Spleen (tissue), 11 donors: ENCODE measurements at regions not wholly inside any gene's neighbourhood (a gene's known extent, or its start where the extent isn't known, plus 50 kb on each side); places are given as distances from the start of the nearest gene placed in this dataset.

Experiments
- DNase-seq: peaks from one replicate; pipeline ENCODE4 v3.0.0-alpha.2; 2020
- H3K27ac ChIP-seq, 8 donors: fragments of 200-600 bp; sonication (generic) in 7 of 8; 1 replicate in 4 of 8; 2 replicates in 4 of 8; pipeline versions ENCODE4 v1.5.0 to v1.8.0; 2016 to 2021; ENCODE audit warnings: inconsistent platforms in 4 of 8, mild to moderate bottlenecking in 4 of 8, moderate library complexity in 1 of 8
- H3K27me3 ChIP-seq, 7 donors: fragments of 200-600 bp; sonication (generic) in 6 of 7; replicated peaks in 1 of 7; 1 replicate in 4 of 7; 2 replicates in 3 of 7; pipeline versions ENCODE4 v1.5.0 to v1.8.0; 2016 to 2021; ENCODE audit warnings: inconsistent platforms in 3 of 7, mild to moderate bottlenecking in 1 of 7
- H3K36me3 ChIP-seq, 6 donors: fragments of 200-600 bp; sonication (generic) in 5 of 6; 1 replicate in 4 of 6; 2 replicates in 2 of 6; pipeline versions ENCODE4 v1.5.0 to v1.8.0; 2016 to 2021; ENCODE audit warnings: inconsistent platforms in 2 of 6
- H3K4me1 ChIP-seq, 6 donors: fragments of 200-600 bp; sonication (generic) in 5 of 6; 1 replicate in 3 of 6; 2 replicates in 3 of 6; pipeline versions ENCODE4 v1.5.0 to v1.8.0; 2016 to 2021; ENCODE audit warnings: inconsistent platforms in 3 of 6
- H3K4me3 ChIP-seq, 8 donors: fragments of 200-600 bp; sonication (generic) in 7 of 8; 1 replicate in 4 of 8; 2 replicates in 4 of 8; pipeline versions ENCODE4 v1.5.0 to v1.8.0; 2016 to 2021; ENCODE audit warnings: inconsistent platforms in 4 of 8, mild to moderate bottlenecking in 4 of 8, moderate library complexity in 2 of 8
- H3K9me3 ChIP-seq, 8 donors: fragments of 200-600 bp; sonication (generic) in 7 of 8; 1 replicate in 4 of 8; 2 replicates in 4 of 8; pipeline versions ENCODE4 v1.5.0 to v1.8.0; 2016 to 2021; ENCODE audit warnings: inconsistent platforms in 4 of 8
- CTCF ChIP-seq, 11 experiments: fragments of 200-600 bp in 7 of 11; fragments of 450-650 bp in 4 of 11; sonication (generic) in 4 of 11; IDR thresholded peaks in 8 of 11; conservative IDR thresholded peaks in 3 of 11; 1 replicate in 7 of 11; 2 replicates in 4 of 11; pipeline versions ENCODE4 v1.4.0 to v1.8.0; 2016 to 2021; ENCODE audit warnings: antibody characterized with exemption in 11 of 11, inconsistent platforms in 4 of 11, mild to moderate bottlenecking in 1 of 11
- POLR2A ChIP-seq, 3 donors: fragments of 450-650 bp; IDR thresholded peaks; one replicate each; pipeline ENCODE4 v1.5.1; 2017; ENCODE audit warnings: antibody characterized with exemption in 3 of 3, mild to moderate bottlenecking in 1 of 3
- POLR2AphosphoS5 ChIP-seq, 3 donors: sonication (generic); formaldehyde crosslinking; IDR thresholded peaks; one replicate each; pipeline ENCODE4 v1.5.1; 2017; ENCODE audit warnings: antibody characterized with exemption in 3 of 3
- WGBS, 5 donors: extraction: QIAGEN DNeasy Blood & Tissue Kit in 3 of 5; methylation state at CpG; one replicate each; pipeline versions ENCODE4 v1.1.5 to v1.1.7; 2013 to 2018; 5-methylcytosine and 5-hydroxymethylcytosine counted together
- intact Hi-C: fragments of 100-400 bp; cut with DNase I; formaldehyde crosslinking; loops from one replicate; pipeline ENCODE4 v1.15.0; 2023; ENCODE audit warnings: low total_unique reads
- donor health status: healthy with polysubstance abuse.
- donor health status: DM: no; HTN: no; CAD: no; lungs with moderate emphysema.
- donor health status: DM: no; HTN: no; CAD: no.
- donor health status: Bipolar disorder and iron deficiency.
- donor health status: healthy.
- donor health status: DM: no; HTN: no; CAD: no.
- donor health status: DM: yes; HTN: yes; CAD: no.

- Histone ChIP-seq H3K36me3 (no peaks in the 10 kb centered on the region), H3K9me3 (no peaks in the 10 kb centered on the region), H3K4me3 (no peak overlapping the region), H3K4me1 (no peaks in the 10 kb centered on the region), H3K27me3 (peaks cover 0 to 18% (median 0%) of the 10 kb centered on the region in 7 donors), H3K27ac (no peak overlapping the region)
- WGBS, 5 donors: 58 to 66% (median 65%) methylated on average over 5 of the region's 5 CpGs
- intact Hi-C loops: no loop called here
- TF ChIP-seq CTCF (IDR thresholded peaks at IDR 0.05 in 8 of 11, conservative IDR thresholded peaks at IDR 0.05 in 3 of 11): no peak
- TF ChIP-seq POLR2A (IDR thresholded peaks at IDR 0.05): no peak
- no peak for TF ChIP-seq POLR2AphosphoS5 (IDR thresholded peaks at IDR 0.05)
- DNase-seq: no peak
Observed at GRCh38 chr16:86693033-86693432, 114.7 kb downstream of the FOXL1 start.

GRCh38 chr16:86697715-86698114, 119.4 kb downstream of the FOXL1 start:
- peaks cover 0 to 33% (median 0%) of the 10 kb centered on the region in 7 donors for H3K27me3 ChIP-seq
- DNase-seq: no peak
- H3K4me1 ChIP-seq: no peaks in the 10 kb centered on the region
- H3K36me3 ChIP-seq: no peaks in the 10 kb centered on the region
- H3K4me3 ChIP-seq: no peak overlapping the region
- intact Hi-C loops: no loop called here
- no peaks in the 10 kb centered on the region for H3K9me3 ChIP-seq
- H3K27ac ChIP-seq: no peak overlapping the region
- TF ChIP-seq POLR2AphosphoS5 (IDR thresholded peaks at IDR 0.05) (no peak), CTCF (IDR thresholded peaks at IDR 0.05 in 8 of 11, conservative IDR thresholded peaks at IDR 0.05 in 3 of 11) (no peak), POLR2A (IDR thresholded peaks at IDR 0.05) (no peak)
- 29 to 51% (median 38%) methylated on average over 3 of the region's 3 CpGs for WGBS, 5 donors

DNA sequence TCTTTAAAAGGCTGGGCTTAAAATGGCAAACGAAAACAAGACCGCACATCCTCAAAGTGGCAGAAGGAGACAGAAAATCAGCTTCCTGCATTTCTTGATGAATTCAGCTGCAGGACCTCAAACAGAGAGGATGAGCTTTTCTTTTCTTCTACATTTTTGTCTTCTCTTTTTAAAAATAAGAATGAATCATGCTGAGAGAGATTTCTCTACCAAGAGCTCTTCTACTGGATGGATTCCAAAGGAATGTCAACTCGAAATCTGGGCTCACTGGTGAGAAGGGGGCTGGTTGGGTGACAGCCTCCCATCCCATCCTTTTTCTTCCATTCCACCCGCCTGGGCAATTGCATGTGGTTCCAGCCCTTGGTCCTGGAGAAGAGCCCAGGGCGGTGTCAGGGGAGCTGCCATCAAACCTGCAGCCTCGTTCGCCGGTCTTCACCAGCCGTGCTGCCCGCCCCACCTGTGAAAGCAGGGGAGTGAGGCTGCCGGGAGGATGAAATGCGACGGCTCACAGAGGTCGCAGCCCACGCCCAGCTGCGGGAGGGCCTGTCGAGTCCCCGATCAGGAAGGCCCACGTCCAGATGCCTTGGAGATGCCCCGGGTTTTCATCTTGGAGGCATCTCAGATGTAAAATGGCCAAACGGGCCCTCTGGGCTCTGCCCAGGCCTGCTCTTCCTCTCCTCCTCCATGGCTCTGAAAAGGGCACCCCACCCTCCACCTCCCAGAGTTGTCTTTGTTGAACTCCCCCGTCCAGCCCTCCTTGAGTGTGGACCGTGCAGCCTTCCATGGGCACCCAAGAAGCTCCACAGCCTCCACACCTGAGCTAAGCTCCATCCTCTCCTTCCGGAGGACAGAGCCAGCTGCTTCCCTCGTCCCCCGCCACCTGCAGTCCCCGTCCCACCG, 121.9 kb downstream of the FOXL1 start:
- TF ChIP-seq POLR2A (IDR thresholded peaks at IDR 0.05): no peak
- no peak for TF ChIP-seq POLR2AphosphoS5 (IDR thresholded peaks at IDR 0.05)
- no peak for TF ChIP-seq CTCF (IDR thresholded peaks at IDR 0.05 in 8 of 11, conservative IDR thresholded peaks at IDR 0.05 in 3 of 11)
- WGBS, 5 donors: 84 to 92% (median 90%) methylated on average over 26 to 28 of the region's 28 CpGs
- intact Hi-C loops: no loop called here

GRCh38 chr16:86701286-86701975, 123.1 kb downstream of the FOXL1 start:
- intact Hi-C loops: no loop called here

More for the DNA sequence above, 121.9 kb downstream of the FOXL1 start:
- H3K4me1 ChIP-seq: no peaks in the 10 kb centered on the region
- H3K27me3 ChIP-seq: peaks cover 0 to 36% (median 0%) of the 10 kb centered on the region in 7 donors
- H3K27ac ChIP-seq: no peak overlapping the region
- DNase-seq: no peak
- H3K9me3 ChIP-seq: no peaks in the 10 kb centered on the region
- no peak overlapping the region for H3K4me3 ChIP-seq
- no peaks in the 10 kb centered on the region for H3K36me3 ChIP-seq

More at GRCh38 chr16:86701286-86701975, 123.1 kb downstream of the FOXL1 start:
- no peak for TF ChIP-seq POLR2AphosphoS5 (IDR thresholded peaks at IDR 0.05)
- no peak for TF ChIP-seq POLR2A (IDR thresholded peaks at IDR 0.05)
- TF ChIP-seq CTCF (IDR thresholded peaks at IDR 0.05 in 8 of 11, conservative IDR thresholded peaks at IDR 0.05 in 3 of 11): no peak
- Histone ChIP-seq H3K4me3 (no peak overlapping the region), H3K4me1 (no peaks in the 10 kb centered on the region), H3K36me3 (no peaks in the 10 kb centered on the region), H3K9me3 (no peaks in the 10 kb centered on the region), H3K27me3 (peaks cover 0 to 42% (median 0%) of the 10 kb centered on the region in 7 donors), H3K27ac (no peak overlapping the region)
- no peak for DNase-seq
- 93 to 96% (median 94%) methylated on average over 25 to 30 of the region's 30 CpGs for WGBS, 5 donors
